ENCODE measurements at regions not wholly inside any gene's neighbourhood (a gene's known extent, or its start where the extent isn't known, plus 50 kb on each side); places are given as distances from the start of the nearest gene placed in this dataset.

- TF ChIP-seq CTCF (IDR thresholded peaks at IDR 0.05): no peak
- no peak for TF ChIP-seq POLR2AphosphoS5 (IDR thresholded peaks at IDR 0.05)
These were observed 531.8 kb upstream of the CADM1 start for GRCh38 chr11:116035977-116036376.

All from gastroesophageal sphincter (tissue), 3 donors.